B cell (primary cell): ENCODE measurements at regions not wholly inside any gene's neighbourhood (a gene's known extent, or its start where the extent isn't known, plus 50 kb on each side); places are given as distances from the start of the nearest gene placed in this dataset.

Source experiments
- EZH2 ChIP-seq: IDR thresholded peaks from 2 replicates; pipeline ENCODE4 v1.6.1; 2012; ENCODE audit warnings: borderline replicate concordance, low read depth, mild to moderate bottlenecking, moderate library complexity, low read length; ENCODE audit not compliant: insufficient read depth, poor library complexity, severe bottlenecking
- TF ChIP-seq, protein P1 (sequence below): fragments of 200-600 bp; IDR thresholded peaks from one replicate; pipeline ENCODE4 v1.8.0; 2022; ENCODE audit warnings: antibody characterized with exemption, mild to moderate bottlenecking

DNA sequence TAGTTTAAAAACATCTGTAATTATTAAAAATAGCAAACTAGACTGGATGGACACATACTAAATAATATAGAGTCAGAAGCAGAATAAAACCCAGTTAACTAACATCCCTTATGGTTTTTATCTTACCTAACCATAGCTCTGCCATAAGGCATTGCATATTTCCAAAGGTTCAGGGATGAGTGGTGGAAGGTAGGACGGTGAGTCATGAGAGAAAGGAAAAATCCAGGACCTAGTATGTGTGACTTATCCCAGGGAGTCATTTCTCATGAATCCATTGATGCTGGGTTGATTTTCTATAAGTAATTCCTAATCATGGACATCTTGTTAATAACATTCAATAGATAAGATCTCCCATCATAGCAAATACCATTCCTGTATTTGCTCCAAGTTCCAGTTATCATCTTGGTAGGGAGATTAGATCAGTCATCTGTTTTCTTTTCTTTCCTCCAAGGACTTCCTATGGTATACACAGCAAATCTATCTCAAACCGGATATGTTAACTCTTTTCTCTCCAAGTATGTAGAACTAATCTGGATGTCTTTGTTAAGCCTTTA lies 490.7 kb upstream of the B3GALT2 start:
- TF ChIP-seq EZH2, result no peak
- TF ChIP-seq, protein P1, sequence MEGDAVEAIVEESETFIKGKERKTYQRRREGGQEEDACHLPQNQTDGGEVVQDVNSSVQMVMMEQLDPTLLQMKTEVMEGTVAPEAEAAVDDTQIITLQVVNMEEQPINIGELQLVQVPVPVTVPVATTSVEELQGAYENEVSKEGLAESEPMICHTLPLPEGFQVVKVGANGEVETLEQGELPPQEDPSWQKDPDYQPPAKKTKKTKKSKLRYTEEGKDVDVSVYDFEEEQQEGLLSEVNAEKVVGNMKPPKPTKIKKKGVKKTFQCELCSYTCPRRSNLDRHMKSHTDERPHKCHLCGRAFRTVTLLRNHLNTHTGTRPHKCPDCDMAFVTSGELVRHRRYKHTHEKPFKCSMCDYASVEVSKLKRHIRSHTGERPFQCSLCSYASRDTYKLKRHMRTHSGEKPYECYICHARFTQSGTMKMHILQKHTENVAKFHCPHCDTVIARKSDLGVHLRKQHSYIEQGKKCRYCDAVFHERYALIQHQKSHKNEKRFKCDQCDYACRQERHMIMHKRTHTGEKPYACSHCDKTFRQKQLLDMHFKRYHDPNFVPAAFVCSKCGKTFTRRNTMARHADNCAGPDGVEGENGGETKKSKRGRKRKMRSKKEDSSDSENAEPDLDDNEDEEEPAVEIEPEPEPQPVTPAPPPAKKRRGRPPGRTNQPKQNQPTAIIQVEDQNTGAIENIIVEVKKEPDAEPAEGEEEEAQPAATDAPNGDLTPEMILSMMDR, result no peak
